GM21381 (cell line): ENCODE measurements at regions not wholly inside any gene's neighbourhood (a gene's known extent, or its start where the extent isn't known, plus 50 kb on each side); places are given as distances from the start of the nearest gene placed in this dataset.

Source experiments
- ATAC-seq: cut with Tn5 transposase; IDR thresholded peaks from one replicate; pipeline ENCODE4 v1.9.1; 2021; ENCODE audit warnings: mild to moderate bottlenecking, moderate library complexity; ENCODE audit not compliant: unreplicated experiment

- no peak for ATAC-seq
Observed at GRCh38 chr15:69828181-69828828, 269.4 kb downstream of the TLE3 start.

GRCh38 chr15:69829974-69830373, 267.7 kb downstream of the TLE3 start:
- ATAC-seq, result no peak

- no peak for ATAC-seq
Observed at GRCh38 chr15:69830430-69830829, 267.3 kb downstream of the TLE3 start.

GRCh38 chr15:69830876-69831275, 266.8 kb downstream of the TLE3 start:
- ATAC-seq, result no peak

GRCh38 chr15:69834267-69834666, 263.4 kb downstream of the TLE3 start:
- ATAC-seq, result no peak

GRCh38 chr15:69834761-69835160, 263.0 kb downstream of the TLE3 start:
- ATAC-seq, result no peak

GRCh38 chr15:69836048-69836447, 261.7 kb downstream of the TLE3 start:
- ATAC-seq, result no peak

- no peak for ATAC-seq
Observed at GRCh38 chr15:69836526-69837230, 261.0 kb downstream of the TLE3 start.

- ATAC-seq, result no peak
Observed at GRCh38 chr15:69838338-69838737, 259.4 kb downstream of the TLE3 start.

GRCh38 chr15:69838994-69839393, 258.7 kb downstream of the TLE3 start:
- no peak for ATAC-seq

GRCh38 chr15:69841113-69841828, 256.4 kb downstream of the TLE3 start:
- ATAC-seq, result no peak

GRCh38 chr15:69842851-69843250, 254.9 kb downstream of the TLE3 start:
- no peak for ATAC-seq

GRCh38 chr15:69843276-69843899, 254.3 kb downstream of the TLE3 start:
- ATAC-seq, result no peak

- ATAC-seq, result no peak
Observed at GRCh38 chr15:69843900-69844304, 253.8 kb downstream of the TLE3 start.

- ATAC-seq, result no peak
Observed at GRCh38 chr15:69845159-69845558, 252.6 kb downstream of the TLE3 start.

- no peak for ATAC-seq
Observed at GRCh38 chr15:69847625-69848024, 250.1 kb downstream of the TLE3 start.

GRCh38 chr15:69848096-69848495, 249.6 kb downstream of the TLE3 start:
- ATAC-seq, result no peak

GRCh38 chr15:69848551-69849231, 249.0 kb downstream of the TLE3 start:
- ATAC-seq, result no peak

- ATAC-seq, result no peak
Observed at GRCh38 chr15:69849232-69849610, 248.5 kb downstream of the TLE3 start.

GRCh38 chr15:69852482-69852881, 245.2 kb downstream of the TLE3 start:
- ATAC-seq, result no peak

GRCh38 chr15:69852916-69853315, 244.8 kb downstream of the TLE3 start:
- ATAC-seq, result no peak
